ENCODE measurements at regions not wholly inside any gene's neighbourhood (a gene's known extent, or its start where the extent isn't known, plus 50 kb on each side); places are given as distances from the start of the nearest gene placed in this dataset.

DNA sequence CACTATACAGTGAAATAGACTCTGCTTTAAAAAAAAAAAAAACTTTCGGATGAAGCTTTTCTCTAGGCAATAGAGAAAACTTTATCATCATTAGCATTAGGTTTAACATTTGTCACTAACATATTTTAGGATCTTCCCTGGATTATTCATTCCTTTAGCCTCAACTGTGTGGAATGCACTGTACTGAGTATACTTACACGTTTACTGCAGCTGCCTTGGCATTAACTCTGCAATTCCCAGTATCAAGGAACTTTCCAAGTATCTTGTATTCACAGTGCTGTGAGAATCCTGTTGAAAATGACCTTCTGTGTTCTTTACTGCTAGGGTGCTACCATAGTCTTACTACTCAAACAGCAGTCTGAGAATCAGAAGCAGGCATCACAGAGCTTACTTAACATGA is 328.2 kb upstream of the COL3A1 start:
- TF ChIP-seq ZFX (IDR thresholded peaks at IDR 0.05) (no peak), CTCF (conservative IDR thresholded peaks at IDR 0.05) (no peak)
- H3K27ac ChIP-seq, result no peak overlapping the region

DNA sequence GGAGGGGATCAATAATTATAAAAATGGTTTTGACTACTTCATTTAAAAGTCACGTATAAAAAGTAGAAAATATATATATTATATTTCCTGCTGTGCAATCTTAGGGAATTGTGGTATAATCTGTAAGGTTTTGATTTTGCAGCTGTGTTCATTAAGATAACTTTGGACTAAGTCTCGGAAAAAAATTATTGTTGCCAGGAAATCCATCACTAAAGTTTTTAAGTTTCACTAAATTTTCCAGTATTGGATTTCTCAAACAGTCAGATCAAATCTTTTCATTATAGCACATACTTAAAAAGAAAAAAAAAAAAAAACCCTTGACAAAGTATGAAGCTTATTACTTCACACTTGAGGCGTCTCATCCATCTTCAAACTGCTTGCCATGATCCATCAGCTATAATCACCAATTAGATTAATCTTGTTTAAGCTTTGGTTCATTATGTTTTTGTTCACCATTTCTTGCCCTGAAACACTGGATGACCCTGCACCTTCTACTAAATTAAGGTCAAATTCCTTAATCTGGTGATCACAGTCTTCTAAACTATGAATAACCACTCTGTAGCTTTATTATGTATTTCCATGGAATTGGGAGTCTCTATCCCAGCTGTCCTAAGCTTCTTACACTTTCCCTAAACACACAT is 326.6 kb upstream of the COL3A1 start:
- H3K27ac ChIP-seq, result no peak overlapping the region
- no peak for TF ChIP-seq ZFX (IDR thresholded peaks at IDR 0.05)
- no peak for TF ChIP-seq CTCF (conservative IDR thresholded peaks at IDR 0.05)

DNA sequence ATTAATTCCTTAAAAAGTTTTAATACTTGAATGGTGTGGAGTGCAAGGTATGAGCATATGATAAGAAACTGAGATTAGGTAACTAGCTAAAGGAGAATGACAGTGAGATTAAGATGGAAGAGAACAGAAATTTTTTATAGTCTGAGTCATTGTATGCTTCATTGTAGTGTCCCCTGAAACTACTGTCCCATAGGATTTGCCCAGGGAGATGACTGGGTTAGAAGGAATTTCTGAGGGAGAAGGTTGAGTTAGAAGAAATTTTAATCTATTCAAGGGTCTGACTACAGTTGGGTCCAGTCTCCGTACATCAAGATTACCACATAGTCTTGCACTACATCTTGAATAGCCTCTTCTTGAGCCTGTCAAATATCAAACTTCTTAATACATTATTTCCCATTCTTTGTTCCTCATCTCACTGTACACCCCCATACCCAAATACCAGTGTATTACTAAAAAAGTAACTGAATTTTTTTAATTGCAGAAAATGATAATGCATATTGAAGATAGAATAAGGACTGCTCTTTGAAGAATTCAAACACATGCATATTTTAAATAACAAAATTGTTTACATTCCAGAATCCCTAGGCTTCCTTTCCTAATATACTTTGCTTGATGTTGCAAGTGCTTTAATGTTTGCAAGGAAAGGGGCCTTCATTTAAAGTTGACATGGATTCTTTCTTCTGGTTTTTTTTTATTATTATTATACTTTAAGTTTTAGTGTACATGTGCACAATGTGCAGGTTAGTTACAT is 314.3 kb upstream of the COL3A1 start:
- TF ChIP-seq ZFX (IDR thresholded peaks at IDR 0.05) (no peak), CTCF (conservative IDR thresholded peaks at IDR 0.05) (no peak)
- no peak overlapping the region for H3K27ac ChIP-seq

- TF ChIP-seq ZFX (IDR thresholded peaks at IDR 0.05) (no peak), CTCF (conservative IDR thresholded peaks at IDR 0.05) (no peak)
- H3K27ac ChIP-seq, result no peak overlapping the region
Observed at GRCh38 chr2:188663301-188663700, 310.9 kb upstream of the COL3A1 start.

GRCh38 chr2:188664416-188664815 is 309.8 kb upstream of the COL3A1 start:
- H3K27ac ChIP-seq, result no peak overlapping the region
- no peak for TF ChIP-seq CTCF (conservative IDR thresholded peaks at IDR 0.05)
- TF ChIP-seq ZFX (IDR thresholded peaks at IDR 0.05), result no peak

GRCh38 chr2:188664951-188665595 is 309.1 kb upstream of the COL3A1 start:
- TF ChIP-seq ZFX (IDR thresholded peaks at IDR 0.05) (no peak), CTCF (conservative IDR thresholded peaks at IDR 0.05) (no peak)
- H3K27ac ChIP-seq, result no peak overlapping the region

DNA sequence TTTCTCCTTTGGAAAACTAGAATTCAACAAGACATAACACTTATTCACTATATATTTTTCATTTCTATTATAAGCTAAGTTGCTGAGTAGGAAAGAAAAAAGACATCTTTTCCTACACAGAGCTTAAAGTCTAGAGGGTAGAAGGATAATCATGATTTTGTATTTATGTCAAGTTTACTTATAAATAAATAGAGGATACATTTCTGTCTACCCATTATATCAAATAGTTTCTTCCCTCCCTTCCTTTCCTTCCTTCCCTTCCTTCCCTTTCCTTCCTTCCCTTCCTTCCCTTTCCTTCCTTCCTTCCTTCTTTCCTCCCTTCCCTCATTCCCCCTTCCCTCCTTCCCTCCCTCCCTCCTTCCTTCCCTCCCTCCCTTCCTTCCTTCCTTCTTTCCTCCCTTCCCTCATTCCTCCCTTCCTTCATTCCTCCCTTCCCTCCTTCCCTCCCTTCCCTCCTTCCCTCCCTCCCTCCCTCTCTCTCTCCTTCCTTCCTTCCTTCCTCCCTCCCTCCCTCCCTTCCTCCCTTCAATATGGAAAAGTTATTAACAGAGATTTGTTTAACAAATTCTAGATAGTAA is 308.4 kb upstream of the COL3A1 start:
- no peak for TF ChIP-seq CTCF (conservative IDR thresholded peaks at IDR 0.05)
- TF ChIP-seq ZFX (IDR thresholded peaks at IDR 0.05), result no peak
- H3K27ac ChIP-seq, result no peak overlapping the region

Data from C4-2B (cell line).